HEK293T (cell line): ENCODE measurements at regions not wholly inside any gene's neighbourhood (a gene's known extent, or its start where the extent isn't known, plus 50 kb on each side); places are given as distances from the start of the nearest gene placed in this dataset.

ENCODE experiments used
- CTCF ChIA-PET: fragments of 350-600 bp; formaldehyde crosslinking; extraction: SDS; loops from one replicate; lab custom pipeline; 2021; ENCODE audit warnings: antibody characterized with exemption, inconsistent platforms; lab: Yijun Ruan, JAX
- POLR2A ChIA-PET: fragments of 350-600 bp; formaldehyde crosslinking; extraction: SDS; loops from one replicate; lab custom pipeline; 2020; ENCODE audit warnings: antibody characterized with exemption, inconsistent platforms; lab: Yijun Ruan, JAX
- DNase-seq: peaks from one replicate; pipeline ENCODE4 v3.0.0; 2012; ENCODE audit warnings: mixed read lengths; ENCODE audit errors: extremely low spot score
- ARNT ChIP-seq: fragments of 450-650 bp; IDR thresholded peaks from 2 replicates; pipeline ENCODE4 v1.6.1; 2017; ENCODE audit warnings: mild to moderate bottlenecking
- BHLHE40 ChIP-seq: fragments of 450-650 bp; IDR thresholded peaks from 2 replicates; pipeline ENCODE4 v1.6.1; 2016; ENCODE audit warnings: mild to moderate bottlenecking, moderate library complexity, borderline replicate concordance
- CTBP1 ChIP-seq: fragments of 450-650 bp; IDR thresholded peaks from 2 replicates; pipeline ENCODE4 v1.6.1; 2016; ENCODE audit warnings: borderline replicate concordance
- ELF4 ChIP-seq: fragments of 450-650 bp; IDR thresholded peaks from 2 replicates; pipeline ENCODE4 v1.6.1; 2017; ENCODE audit warnings: antibody characterized with exemption
- FOXA1 ChIP-seq: fragments of 450-650 bp; IDR thresholded peaks from 2 replicates; pipeline ENCODE4 v1.6.1; 2016; ENCODE audit warnings: mild to moderate bottlenecking
- FOXK2 ChIP-seq: fragments of 450-650 bp; IDR thresholded peaks from 2 replicates; pipeline ENCODE4 v1.6.1; 2016; ENCODE audit warnings: mild to moderate bottlenecking
- FOXM1 ChIP-seq: fragments of 450-650 bp; IDR thresholded peaks from 2 replicates; pipeline ENCODE4 v1.6.1; 2017; ENCODE audit warnings: mild to moderate bottlenecking, borderline replicate concordance
- HDGF ChIP-seq: fragments of 450-650 bp; IDR thresholded peaks from 2 replicates; pipeline ENCODE4 v1.6.1; 2017; ENCODE audit warnings: antibody characterized with exemption, borderline replicate concordance
- L3MBTL2 ChIP-seq: fragments of 450-650 bp; conservative IDR thresholded peaks from 2 replicates; pipeline ENCODE4 v1.6.1; 2016; ENCODE audit warnings: mild to moderate bottlenecking
- LEF1 ChIP-seq: fragments of 450-650 bp; IDR thresholded peaks from 2 replicates; pipeline ENCODE4 v1.6.1; 2017; ENCODE audit warnings: mild to moderate bottlenecking, borderline replicate concordance
- NFRKB ChIP-seq: fragments of 450-650 bp; IDR thresholded peaks from 2 replicates; pipeline ENCODE4 v1.6.1; 2016; ENCODE audit warnings: mild to moderate bottlenecking, moderate library complexity
- SP1 ChIP-seq: fragments of 450-650 bp; IDR thresholded peaks from 2 replicates; pipeline ENCODE4 v1.6.1; 2017
- SUZ12 ChIP-seq: fragments of 450-650 bp; IDR thresholded peaks from 2 replicates; pipeline ENCODE4 v1.6.1; 2016; ENCODE audit warnings: mild to moderate bottlenecking
- TARDBP ChIP-seq: fragments of 450-650 bp; IDR thresholded peaks from 2 replicates; pipeline ENCODE4 v1.6.1; 2016
- ZNF384 ChIP-seq: fragments of 450-650 bp; IDR thresholded peaks from 2 replicates; pipeline ENCODE4 v1.6.1; 2016
- TF ChIP-seq, protein P1 (sequence below): fragments of 450-650 bp; IDR thresholded peaks from 2 replicates; pipeline ENCODE4 v1.6.1; 2016

DNA sequence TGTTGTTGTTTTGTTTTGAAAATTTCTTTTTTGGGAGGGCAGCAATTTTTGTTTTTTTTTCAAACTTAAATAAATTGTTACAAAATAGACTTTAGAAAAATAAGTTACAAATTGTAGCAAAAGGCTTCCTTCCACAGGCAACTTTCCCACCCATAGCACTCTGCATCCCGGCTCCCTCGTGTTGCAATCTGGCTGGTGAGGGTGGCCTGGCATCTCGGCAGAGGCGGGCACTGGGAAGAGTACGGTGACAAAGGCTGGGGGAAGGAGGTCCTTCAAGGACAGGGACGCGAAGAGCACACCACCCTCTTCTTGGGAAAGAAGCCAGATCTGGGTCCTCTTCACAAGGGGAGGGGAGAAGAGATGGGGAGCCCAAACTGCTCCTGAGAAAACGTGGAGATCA is 379.7 kb downstream of the OLFM4 start:
- ChIA-PET POLR2A (no interaction called here), CTCF (no interaction called here)
- TF ChIP-seq ZNF384 (no peak), BHLHE40 (no peak), FOXA1 (no peak)

DNA sequence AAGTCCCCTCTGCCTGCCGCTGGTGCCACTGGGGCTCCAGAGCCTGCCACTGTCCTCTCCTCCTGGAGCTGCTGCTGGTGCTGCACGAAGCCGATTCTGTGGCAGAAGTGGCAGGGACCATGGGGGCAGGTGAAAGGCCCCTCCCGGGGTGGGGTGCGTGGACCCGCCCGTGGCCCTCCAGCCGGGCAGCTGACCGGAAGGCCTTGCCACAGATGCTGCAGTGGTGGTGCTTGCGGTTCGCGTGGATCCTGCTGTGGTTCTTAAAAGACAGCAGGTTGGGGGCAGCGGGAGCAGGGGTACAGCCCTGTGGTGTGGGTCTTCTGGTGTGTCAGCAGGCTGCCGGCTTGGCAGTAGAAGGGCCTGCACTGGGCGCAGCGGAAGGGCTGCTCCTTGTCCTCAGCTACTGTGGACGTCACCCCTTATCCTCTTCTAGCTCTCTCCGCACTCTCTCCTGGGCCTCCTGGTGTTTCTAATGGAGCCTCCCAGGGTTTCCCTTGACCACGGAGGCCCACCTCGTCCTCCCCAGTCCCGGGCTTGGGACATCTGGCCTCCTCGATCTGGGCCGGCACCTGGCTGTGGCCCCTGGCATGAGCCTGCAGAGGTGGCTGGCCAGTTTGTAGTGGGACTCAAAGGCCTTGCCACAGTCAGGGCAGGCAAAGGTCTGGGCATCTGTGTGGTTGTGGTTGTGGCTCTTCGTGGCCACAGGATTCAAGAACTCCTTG is 380.4 kb downstream of the OLFM4 start:
- ChIA-PET POLR2A (no interaction called here), CTCF (no interaction called here)
- no peak for TF ChIP-seq BHLHE40
- TF ChIP-seq FOXK2, result no peak
- no peak for TF ChIP-seq CTBP1
- no peak for DNase-seq

More for the DNA sequence above, 379.7 kb downstream of the OLFM4 start:
- DNase-seq, result no peak

DNA sequence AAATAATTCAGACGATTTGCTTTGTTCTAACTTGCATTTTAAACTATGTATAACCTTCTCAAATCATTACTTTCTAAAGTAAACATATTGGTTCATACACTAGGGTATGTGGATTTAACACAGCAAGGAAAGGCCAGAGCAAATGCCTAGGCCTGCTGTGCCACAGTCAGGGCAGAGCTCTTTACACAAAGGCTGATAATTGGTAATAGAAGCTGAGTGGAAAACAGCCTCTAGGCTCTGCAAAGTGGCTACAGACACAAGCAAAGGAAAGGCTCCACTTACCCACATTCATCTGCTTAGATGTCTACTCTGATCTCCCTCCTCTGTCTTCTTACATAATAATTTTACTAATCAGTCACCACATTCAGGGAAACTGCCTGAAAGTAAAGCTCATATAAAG is 382.9 kb downstream of the OLFM4 start:
- no peak for TF ChIP-seq NFRKB
- TF ChIP-seq BHLHE40, result no peak
- no peak for TF ChIP-seq TARDBP
- TF ChIP-seq ARNT, result no peak
- TF ChIP-seq FOXA1, result no peak
- no peak for TF ChIP-seq HDGF
- CTCF ChIA-PET, result interaction anchor here (1.1 kb wide), 1 partner anchor 14 kb away, joined by 3 read pairs; no protein-coding TSS in a partner anchor
- DNase-seq, result no peak
- POLR2A ChIA-PET, result no interaction called here

DNA sequence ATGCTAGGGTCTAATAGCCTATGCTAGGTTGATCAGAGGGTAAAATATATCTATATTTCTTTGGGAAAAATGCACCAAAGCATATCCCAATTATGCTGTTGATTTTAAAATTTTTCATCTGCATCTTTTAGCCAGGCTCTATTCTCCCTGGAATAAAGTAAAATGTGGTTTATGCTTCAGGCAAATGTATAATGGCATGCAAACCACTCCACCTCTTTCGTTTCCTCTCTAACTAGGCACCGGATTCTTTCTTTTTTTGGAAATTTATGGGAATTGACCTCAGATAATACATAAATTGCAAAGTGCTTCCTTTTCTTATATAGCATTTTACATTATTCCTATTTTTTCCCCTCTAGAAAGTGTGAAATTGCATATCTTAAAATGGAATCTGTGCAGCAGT is 386.5 kb downstream of the OLFM4 start:
- TF ChIP-seq SUZ12 (no peak), HDGF (no peak), SP1 (no peak), FOXK2 (no peak), NFRKB (no peak), ELF4 (no peak), TARDBP (no peak), BHLHE40 (no peak), ZNF384 (no peak), FOXM1 (no peak), FOXA1 (no peak), L3MBTL2 (no peak), CTBP1 (no peak), ARNT (no peak), LEF1 (no peak)
- TF ChIP-seq, protein P1, sequence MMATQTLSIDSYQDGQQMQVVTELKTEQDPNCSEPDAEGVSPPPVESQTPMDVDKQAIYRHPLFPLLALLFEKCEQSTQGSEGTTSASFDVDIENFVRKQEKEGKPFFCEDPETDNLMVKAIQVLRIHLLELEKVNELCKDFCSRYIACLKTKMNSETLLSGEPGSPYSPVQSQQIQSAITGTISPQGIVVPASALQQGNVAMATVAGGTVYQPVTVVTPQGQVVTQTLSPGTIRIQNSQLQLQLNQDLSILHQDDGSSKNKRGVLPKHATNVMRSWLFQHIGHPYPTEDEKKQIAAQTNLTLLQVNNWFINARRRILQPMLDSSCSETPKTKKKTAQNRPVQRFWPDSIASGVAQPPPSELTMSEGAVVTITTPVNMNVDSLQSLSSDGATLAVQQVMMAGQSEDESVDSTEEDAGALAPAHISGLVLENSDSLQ, result no peak
- DNase-seq, result no peak
- ChIA-PET POLR2A (no interaction called here), CTCF (no interaction called here)

DNA sequence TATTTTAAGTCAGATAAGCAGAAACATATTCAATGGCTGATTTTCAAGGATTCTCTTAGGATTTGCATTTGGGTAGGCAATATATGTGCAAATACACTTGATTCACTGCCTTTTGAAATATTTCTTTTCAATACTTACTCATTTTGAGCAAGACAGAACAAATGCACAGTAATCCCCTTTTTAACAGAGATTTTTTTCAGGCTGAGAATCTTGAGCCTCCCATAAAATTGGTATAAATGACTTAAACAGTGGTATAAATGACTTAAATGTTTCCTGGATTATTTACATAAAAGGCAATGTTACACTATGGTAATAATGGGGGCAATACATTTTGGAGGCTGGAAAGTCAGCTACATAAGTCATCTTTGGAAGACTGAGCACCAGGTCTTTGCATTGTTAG is 389.0 kb downstream of the OLFM4 start:
- TF ChIP-seq FOXA1, result no peak
- no peak for TF ChIP-seq FOXK2
- no peak for TF ChIP-seq FOXM1
- TF ChIP-seq SUZ12, result no peak
- no peak for TF ChIP-seq LEF1
- no peak for TF ChIP-seq TARDBP
- TF ChIP-seq ZNF384, result no peak
- no peak for TF ChIP-seq ELF4
- no peak for TF ChIP-seq HDGF
- TF ChIP-seq L3MBTL2, result no peak
- no peak for TF ChIP-seq CTBP1
- no peak for TF ChIP-seq SP1
- TF ChIP-seq, protein P1, result no peak
- TF ChIP-seq ARNT, result no peak
- no peak for TF ChIP-seq NFRKB
- DNase-seq, result no peak
- POLR2A ChIA-PET, result no interaction called here
- CTCF ChIA-PET, result no interaction called here

DNA sequence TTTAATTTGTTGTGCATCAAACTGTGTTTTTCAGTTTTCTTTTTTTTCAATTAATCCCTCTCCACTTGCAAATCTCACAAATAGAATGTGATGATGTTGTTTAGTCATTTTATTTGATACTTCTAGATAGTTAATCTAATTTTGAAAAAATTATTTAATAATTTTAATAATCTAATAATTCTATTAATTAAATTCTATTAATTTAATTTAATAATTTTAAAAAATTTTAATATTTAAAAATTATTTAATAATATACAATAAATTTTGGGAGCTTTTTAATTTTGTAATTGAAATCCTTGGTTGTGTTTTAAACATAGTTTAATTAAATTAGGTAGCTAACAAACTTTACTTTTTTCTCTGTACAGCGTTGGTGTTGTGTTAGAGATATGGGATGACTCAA is 393.8 kb downstream of the OLFM4 start:
- no peak for DNase-seq
- CTCF ChIA-PET, result no interaction called here
- TF ChIP-seq ELF4 (no peak), ARNT (no peak), TARDBP (no peak), HDGF (no peak), SUZ12 (no peak), BHLHE40 (no peak), L3MBTL2 (no peak), LEF1 (no peak)
- TF ChIP-seq, protein P1, result no peak
- POLR2A ChIA-PET, result no interaction called here

DNA sequence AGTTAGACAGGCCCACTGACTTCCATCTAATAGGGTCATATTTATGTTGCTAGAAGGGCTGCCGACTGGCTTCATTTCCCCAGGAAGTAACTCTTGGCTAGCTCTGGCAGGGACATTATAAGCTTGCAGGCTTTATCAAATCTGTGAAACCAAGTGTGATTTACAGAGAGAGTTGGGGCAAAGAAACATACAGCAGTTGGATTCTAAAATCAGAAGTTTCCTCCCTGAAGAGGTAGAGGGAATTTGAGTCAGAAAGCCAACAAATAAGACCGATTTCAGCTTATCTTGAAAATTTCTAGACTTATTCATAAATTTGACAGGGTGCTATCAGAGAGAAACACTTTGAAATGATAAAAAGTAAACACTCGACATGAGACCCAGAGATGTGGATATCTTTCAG is 407.8 kb downstream of the OLFM4 start:
- ChIA-PET POLR2A (no interaction called here), CTCF (no interaction called here)
- DNase-seq, result no peak
- TF ChIP-seq SP1 (no peak), L3MBTL2 (no peak), LEF1 (no peak), ARNT (no peak), FOXM1 (no peak), CTBP1 (no peak), BHLHE40 (no peak), SUZ12 (no peak), HDGF (no peak)
